Erythroblast (primary cell): ENCODE measurements at regions not wholly inside any gene's neighbourhood (a gene's known extent, or its start where the extent isn't known, plus 50 kb on each side); places are given as distances from the start of the nearest gene placed in this dataset.

ENCODE experiments used
- GATA1 ChIP-seq: IDR thresholded peaks from 2 replicates; pipeline ENCODE4 v1.6.1; 2011; ENCODE audit warnings: low read depth, mild to moderate bottlenecking, control low read depth, low read length, moderate library complexity
- POLR2A ChIP-seq: IDR thresholded peaks from 2 replicates; pipeline ENCODE4 v1.6.1; 2011; ENCODE audit warnings: mild to moderate bottlenecking, low read length

DNA sequence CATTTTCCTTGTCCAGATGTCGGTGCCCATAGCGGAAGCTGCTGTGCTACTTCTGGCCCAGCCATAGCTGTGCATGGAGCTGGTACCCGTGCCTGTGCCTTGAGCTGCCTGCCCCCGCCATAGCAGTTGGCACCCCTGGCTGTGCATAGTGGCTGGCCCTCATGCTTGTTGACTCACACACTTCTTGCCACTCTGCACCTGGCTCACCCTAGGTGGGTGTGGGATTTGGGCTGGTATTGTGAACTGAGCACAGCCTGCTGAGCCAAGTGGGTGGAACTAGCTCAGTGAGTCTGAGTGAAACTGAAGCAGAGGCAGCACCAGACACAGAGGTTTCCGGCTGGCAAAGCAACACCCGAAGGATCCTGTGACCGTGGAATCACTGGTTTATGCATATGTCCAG lies 689.5 kb upstream of the EYS start:
- no peak for TF ChIP-seq POLR2A
- TF ChIP-seq GATA1 = no peak
